Activated CD8-positive, alpha-beta T cell treated with anti-CD3 and anti-CD28 coated beads, Interleukin-2, amount 10 ng/mL, durations not matched to agents 7 days and 5 days (primary cell): ENCODE measurements at regions not wholly inside any gene's neighbourhood (a gene's known extent, or its start where the extent isn't known, plus 50 kb on each side); places are given as distances from the start of the nearest gene placed in this dataset.

Experiments used
- ATAC-seq: fragments of 150-1000 bp; cut with Tn5 transposase; one replicate; pipeline ENCODE4 v1.10.0; 2021; ENCODE audit warnings: moderate library complexity
- CTCF ChIA-PET: fragments of 350-600 bp; sonication (Branson Sonifier 250); formaldehyde crosslinking; loops from one replicate; lab custom pipeline; 2021; ENCODE audit warnings: antibody characterized with exemption; lab: Charles Lee
- POLR2A ChIA-PET: fragments of 350-600 bp; sonication (Branson Sonifier 250); formaldehyde crosslinking; loops from one replicate; lab custom pipeline; 2021; ENCODE audit warnings: antibody characterized with exemption; lab: Charles Lee
- DNase-seq: peaks from one replicate; pipeline ENCODE4 v3.0.0-alpha.2; 2020
- H3K27ac Mint-ChIP-seq: one replicate; pipeline ENCODE4 v1.8.0; 2021; ENCODE audit warnings: mild to moderate bottlenecking, mixed read lengths
- H3K27me3 Mint-ChIP-seq: one replicate; pipeline ENCODE4 v1.8.0; 2021; ENCODE audit warnings: low read depth, mixed read lengths
- H3K36me3 Mint-ChIP-seq: one replicate; pipeline ENCODE4 v1.8.0; 2021; ENCODE audit warnings: low read depth, mixed read lengths
- H3K4me1 Mint-ChIP-seq: one replicate; pipeline ENCODE4 v1.8.0; 2021; ENCODE audit warnings: low read depth, mixed read lengths
- H3K4me3 Mint-ChIP-seq: one replicate; pipeline ENCODE4 v1.8.0; 2021; ENCODE audit warnings: mild to moderate bottlenecking, mixed read lengths
- H3K9me3 Mint-ChIP-seq: one replicate; pipeline ENCODE4 v1.8.0; 2022; ENCODE audit warnings: mixed read lengths; ENCODE audit not compliant: insufficient read depth

DNA sequence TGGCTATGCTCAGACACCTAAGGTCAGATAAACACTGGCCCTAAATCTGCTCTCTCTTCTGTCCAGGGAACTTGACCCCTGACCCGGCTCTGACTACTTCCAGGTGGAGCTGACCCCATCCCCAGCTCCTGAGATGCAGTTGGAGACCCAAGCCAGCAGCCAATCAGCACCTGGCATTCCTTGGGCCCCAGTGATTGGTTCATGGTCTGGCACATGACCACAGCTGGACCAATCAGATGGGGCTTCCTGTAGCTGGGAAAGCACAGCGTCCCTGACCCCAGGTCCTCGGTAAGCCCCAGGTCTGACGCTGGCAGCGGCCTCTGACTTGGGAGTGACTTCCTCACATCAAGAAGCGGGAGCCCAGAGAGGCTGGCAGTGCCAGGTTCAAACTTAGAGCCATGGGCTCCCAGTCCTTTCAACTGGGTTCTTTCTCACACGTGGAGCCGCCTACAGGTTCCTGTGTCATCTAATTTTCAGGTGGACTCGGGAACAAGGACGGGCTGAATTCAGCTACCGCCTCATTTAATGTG, 915.4 kb upstream of the TMEM132C start:
- ChIA-PET CTCF (no interaction called here), POLR2A (no interaction called here)
- H3K27me3 Mint-ChIP-seq = no peaks in the 10 kb centered on the region
- H3K4me1 Mint-ChIP-seq = no peaks in the 10 kb centered on the region
- H3K9me3 Mint-ChIP-seq = peaks cover 4% of the 10 kb centered on the region
- no peak overlapping the region for H3K27ac Mint-ChIP-seq
- no peak overlapping the region for H3K4me3 Mint-ChIP-seq
- DNase-seq (no peak), ATAC-seq (no peak)
- H3K36me3 Mint-ChIP-seq = no peaks in the 10 kb centered on the region

- Mint-ChIP-seq H3K4me1 (no peaks in the 10 kb centered on the region), H3K4me3 (no peak overlapping the region), H3K36me3 (no peaks in the 10 kb centered on the region), H3K27me3 (no peaks in the 10 kb centered on the region), H3K9me3 (peaks cover 4% of the 10 kb centered on the region), H3K27ac (no peak overlapping the region)
- ATAC-seq (no peak), DNase-seq (no peak)
- ChIA-PET POLR2A (no interaction called here), CTCF (no interaction called here)
Observed at GRCh38 chr12:127355061-127355841, 911.7 kb upstream of the TMEM132C start.

GRCh38 chr12:127358888-127359287, 908.1 kb upstream of the TMEM132C start:
- Mint-ChIP-seq H3K27me3 (no peaks in the 10 kb centered on the region), H3K4me1 (no peaks in the 10 kb centered on the region), H3K27ac (no peak overlapping the region), H3K4me3 (no peak overlapping the region), H3K9me3 (no peaks in the 10 kb centered on the region), H3K36me3 (no peaks in the 10 kb centered on the region)
- no peak for DNase-seq
- ChIA-PET POLR2A (no interaction called here), CTCF (interaction anchor here (1.1 kb wide), 1 partner anchor 8 kb away, joined by 3 read pairs; no protein-coding TSS in a partner anchor)
- ATAC-seq = no peak

DNA sequence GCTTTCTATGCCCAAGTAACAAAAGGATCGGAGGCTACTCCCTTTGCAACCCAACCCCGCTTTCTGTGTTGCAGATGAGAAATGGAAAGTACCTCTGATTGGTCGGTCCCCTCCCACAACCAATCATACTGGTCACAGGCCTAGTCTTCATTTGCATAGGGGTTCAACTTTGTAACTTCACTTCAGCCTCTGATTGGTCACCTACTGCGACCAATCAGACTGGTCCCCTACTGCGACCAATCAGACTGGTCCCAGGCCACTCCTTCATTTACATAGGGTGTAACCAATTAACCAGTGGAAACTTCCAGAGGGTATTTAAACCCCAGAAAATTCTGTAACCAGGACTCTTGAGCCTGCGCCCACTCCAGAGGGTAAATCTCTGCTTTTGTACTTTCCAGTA, 906.4 kb upstream of the TMEM132C start:
- no peaks in the 10 kb centered on the region for H3K9me3 Mint-ChIP-seq
- DNase-seq (no peak), ATAC-seq (no peak)
- POLR2A ChIA-PET = no interaction called here
- no peaks in the 10 kb centered on the region for H3K36me3 Mint-ChIP-seq
- no peaks in the 10 kb centered on the region for H3K4me1 Mint-ChIP-seq
- no peak overlapping the region for H3K27ac Mint-ChIP-seq
- CTCF ChIA-PET = no interaction called here
- no peak overlapping the region for H3K4me3 Mint-ChIP-seq
- no peaks in the 10 kb centered on the region for H3K27me3 Mint-ChIP-seq

DNA sequence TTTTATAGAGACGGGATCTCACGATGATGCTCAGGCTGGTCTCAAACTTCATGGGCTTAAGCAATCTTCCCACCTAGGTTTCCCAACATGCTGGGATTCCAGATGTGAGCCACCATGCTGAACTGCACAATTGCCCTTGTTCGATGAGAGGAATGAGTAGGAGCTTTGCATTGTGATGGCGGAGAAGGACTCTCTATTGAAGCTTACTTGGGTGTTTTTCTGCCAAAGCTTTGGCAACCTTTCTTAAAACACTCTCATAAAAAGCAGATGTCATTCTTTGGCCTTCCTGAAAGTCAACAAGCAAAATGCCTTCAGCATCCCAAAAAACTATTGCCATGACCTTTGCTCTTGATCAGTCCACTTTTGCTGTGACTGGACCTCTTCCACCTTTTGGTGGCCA, 904.8 kb upstream of the TMEM132C start:
- no peaks in the 10 kb centered on the region for H3K36me3 Mint-ChIP-seq
- DNase-seq = no peak
- no peak overlapping the region for H3K4me3 Mint-ChIP-seq
- peaks cover 5% of the 10 kb centered on the region for H3K9me3 Mint-ChIP-seq
- no peaks in the 10 kb centered on the region for H3K4me1 Mint-ChIP-seq
- no peak overlapping the region for H3K27ac Mint-ChIP-seq
- ChIA-PET POLR2A (no interaction called here), CTCF (no interaction called here)
- H3K27me3 Mint-ChIP-seq = no peaks in the 10 kb centered on the region
- no peak for ATAC-seq

DNA sequence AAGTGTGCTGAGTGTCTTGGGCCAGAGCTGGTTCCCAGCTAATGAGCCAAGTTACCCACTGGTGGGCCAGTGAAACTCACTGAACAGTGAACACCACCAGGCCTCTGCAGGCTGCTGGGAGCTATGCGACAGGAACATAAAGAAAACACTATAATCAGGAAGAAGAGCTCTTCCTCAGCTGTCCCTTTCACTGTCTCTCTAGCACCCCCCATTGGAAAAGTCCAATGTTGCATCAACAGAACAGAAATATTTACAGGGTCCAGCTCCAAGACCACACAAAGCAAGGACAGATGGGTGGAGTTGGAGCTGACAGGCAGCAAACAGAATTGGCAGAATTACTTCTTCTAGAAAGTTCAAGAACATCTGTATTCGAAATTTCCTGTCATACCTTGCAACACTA, 903.6 kb upstream of the TMEM132C start:
- H3K27me3 Mint-ChIP-seq = no peaks in the 10 kb centered on the region
- no peaks in the 10 kb centered on the region for H3K4me1 Mint-ChIP-seq
- no peak overlapping the region for H3K4me3 Mint-ChIP-seq
- no peak overlapping the region for H3K27ac Mint-ChIP-seq
- ChIA-PET CTCF (interaction anchor here (0.8 to 1.7 kb wide), 3 partner anchors 18 to 314 kb away, joined by 3 to 6 read pairs (median 4); no protein-coding TSS in a partner anchor), POLR2A (no interaction called here)
- DNase-seq (no peak), ATAC-seq (no peak)
- no peaks in the 10 kb centered on the region for H3K36me3 Mint-ChIP-seq
- peaks cover 5% of the 10 kb centered on the region for H3K9me3 Mint-ChIP-seq

- ChIA-PET CTCF (no interaction called here), POLR2A (no interaction called here)
- Mint-ChIP-seq H3K27me3 (no peaks in the 10 kb centered on the region), H3K9me3 (no peaks in the 10 kb centered on the region), H3K4me3 (no peak overlapping the region), H3K4me1 (no peaks in the 10 kb centered on the region), H3K27ac (no peak overlapping the region), H3K36me3 (no peaks in the 10 kb centered on the region)
- no peak for ATAC-seq
- no peak for DNase-seq
Observed at GRCh38 chr12:127373559-127373958, 893.4 kb upstream of the TMEM132C start.

- Mint-ChIP-seq H3K4me1 (no peaks in the 10 kb centered on the region), H3K27me3 (no peaks in the 10 kb centered on the region), H3K9me3 (no peaks in the 10 kb centered on the region), H3K27ac (no peak overlapping the region), H3K4me3 (no peak overlapping the region), H3K36me3 (no peaks in the 10 kb centered on the region)
- ChIA-PET POLR2A (no interaction called here), CTCF (no interaction called here)
- DNase-seq (no peak), ATAC-seq (no peak)
Observed at GRCh38 chr12:127374447-127374846, 892.5 kb upstream of the TMEM132C start.

DNA sequence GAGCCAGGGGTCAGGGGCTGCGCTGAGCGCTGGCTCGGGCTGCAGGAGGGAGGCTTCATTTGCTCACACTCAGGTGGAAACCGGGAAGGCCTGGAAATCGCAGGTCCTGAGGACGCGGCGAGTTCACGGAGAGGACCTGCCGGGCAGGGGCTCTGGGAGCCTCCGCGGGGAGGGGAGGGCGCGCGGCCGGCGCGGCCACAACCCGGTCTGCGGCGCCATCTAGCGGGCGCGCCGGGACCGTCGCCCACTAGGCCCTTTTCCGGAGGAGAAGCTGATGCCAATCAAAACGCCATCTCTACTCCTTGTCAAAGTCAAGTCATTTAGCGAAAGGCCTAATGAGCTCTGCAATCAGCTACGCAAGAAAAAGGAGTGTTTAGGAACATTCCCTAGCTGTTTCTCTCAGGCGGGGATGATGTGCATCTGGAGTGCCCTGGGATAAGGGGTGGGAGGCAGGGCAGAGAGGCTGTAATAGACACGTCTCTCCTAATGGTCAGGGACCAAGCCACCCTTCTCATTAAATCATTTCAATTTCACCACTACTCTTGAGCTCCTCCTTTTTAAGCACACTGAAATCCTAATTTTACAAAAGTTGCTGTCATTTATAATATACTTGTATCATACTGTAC, 885.8 kb upstream of the TMEM132C start:
- no peak overlapping the region for H3K27ac Mint-ChIP-seq
- peaks cover 3% of the 10 kb centered on the region for H3K27me3 Mint-ChIP-seq
- DNase-seq (peak; percentile 40), ATAC-seq (peak; percentile 73)
- ChIA-PET CTCF (interaction anchor here (0.6 to 2.1 kb wide), 14 partner anchors 9 to 308 kb away, joined by 3 to 19 read pairs (median 4); no protein-coding TSS in a partner anchor), POLR2A (no interaction called here)
- no peaks in the 10 kb centered on the region for H3K4me1 Mint-ChIP-seq
- H3K4me3 Mint-ChIP-seq = no peak overlapping the region
- H3K36me3 Mint-ChIP-seq = no peaks in the 10 kb centered on the region
- H3K9me3 Mint-ChIP-seq = no peaks in the 10 kb centered on the region

GRCh38 chr12:127381681-127382080, 885.3 kb upstream of the TMEM132C start:
- peaks cover 3% of the 10 kb centered on the region for H3K27me3 Mint-ChIP-seq
- ATAC-seq = no peak
- H3K4me1 Mint-ChIP-seq = no peaks in the 10 kb centered on the region

GRCh38 chr12:127383281-127383680, 883.7 kb upstream of the TMEM132C start:
- Mint-ChIP-seq H3K27ac (no peak overlapping the region), H3K4me3 (no peak overlapping the region), H3K27me3 (peaks cover 3% of the 10 kb centered on the region), H3K9me3 (no peaks in the 10 kb centered on the region), H3K4me1 (no peaks in the 10 kb centered on the region), H3K36me3 (no peaks in the 10 kb centered on the region)
- CTCF ChIA-PET = no interaction called here
- POLR2A ChIA-PET = interaction anchor here (0.6 kb wide), 1 partner anchor 177 kb away, joined by 3 read pairs; no protein-coding TSS in a partner anchor
- ATAC-seq (no peak), DNase-seq (no peak)

More at GRCh38 chr12:127381681-127382080, 885.3 kb upstream of the TMEM132C start:
- Mint-ChIP-seq H3K9me3 (no peaks in the 10 kb centered on the region), H3K4me3 (no peak overlapping the region), H3K36me3 (no peaks in the 10 kb centered on the region), H3K27ac (no peak overlapping the region)
- CTCF ChIA-PET = interaction anchor here (0.6 to 2.1 kb wide), 14 partner anchors 8 to 308 kb away, joined by 3 to 19 read pairs (median 4); no protein-coding TSS in a partner anchor
- DNase-seq = no peak
- POLR2A ChIA-PET = no interaction called here

- no peak overlapping the region for H3K27ac Mint-ChIP-seq
- H3K4me3 Mint-ChIP-seq = no peak overlapping the region
- no peaks in the 10 kb centered on the region for H3K36me3 Mint-ChIP-seq
- DNase-seq (no peak), ATAC-seq (no peak)
- ChIA-PET POLR2A (no interaction called here), CTCF (no interaction called here)
- no peaks in the 10 kb centered on the region for H3K4me1 Mint-ChIP-seq
- no peaks in the 10 kb centered on the region for H3K27me3 Mint-ChIP-seq
- no peaks in the 10 kb centered on the region for H3K9me3 Mint-ChIP-seq
Observed at GRCh38 chr12:127386723-127387122, 880.2 kb upstream of the TMEM132C start.
